ENCODE measurements at regions not wholly inside any gene's neighbourhood (a gene's known extent, or its start where the extent isn't known, plus 50 kb on each side); places are given as distances from the start of the nearest gene placed in this dataset.

DNA sequence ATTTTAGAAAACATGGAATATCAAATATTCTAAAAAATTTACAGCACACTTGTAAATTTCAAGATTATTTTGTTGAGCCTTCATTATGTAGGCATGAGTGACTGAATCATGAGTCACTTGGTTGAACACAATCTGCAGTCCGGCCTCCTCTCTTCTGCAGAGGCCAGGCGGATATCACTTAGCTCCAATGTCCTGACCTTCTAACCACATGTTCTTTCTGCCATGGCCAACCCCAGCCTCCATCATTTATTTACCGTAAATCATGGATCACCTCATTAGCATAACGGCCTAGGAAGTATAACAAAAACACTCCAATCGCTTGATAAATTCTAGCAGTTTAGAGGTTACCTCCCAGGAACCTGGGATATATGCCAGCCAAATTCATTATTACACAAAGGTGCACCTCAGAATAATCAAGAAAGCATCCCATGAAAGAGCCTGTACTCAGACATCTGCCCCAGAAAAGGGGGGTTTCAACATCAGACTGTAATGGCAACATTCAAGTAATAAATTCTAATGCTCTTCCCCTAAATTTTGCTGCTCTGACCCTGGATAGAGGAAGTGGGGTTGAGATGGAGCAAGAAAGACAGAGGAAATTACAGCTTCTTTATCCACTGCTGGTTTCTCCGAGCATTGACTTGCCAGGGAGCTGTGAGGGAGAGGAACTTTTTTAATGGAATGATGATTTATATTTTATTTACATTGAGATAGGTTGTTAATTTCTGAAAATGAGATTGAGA, 2153.6 kb upstream of the AGA start:
- H3K4me1 ChIP-seq = no peaks in the 10 kb centered on the region
- H3K27ac ChIP-seq = no peak overlapping the region
- no peak overlapping the region for H3K4me3 ChIP-seq
- TF ChIP-seq, protein P1, sequence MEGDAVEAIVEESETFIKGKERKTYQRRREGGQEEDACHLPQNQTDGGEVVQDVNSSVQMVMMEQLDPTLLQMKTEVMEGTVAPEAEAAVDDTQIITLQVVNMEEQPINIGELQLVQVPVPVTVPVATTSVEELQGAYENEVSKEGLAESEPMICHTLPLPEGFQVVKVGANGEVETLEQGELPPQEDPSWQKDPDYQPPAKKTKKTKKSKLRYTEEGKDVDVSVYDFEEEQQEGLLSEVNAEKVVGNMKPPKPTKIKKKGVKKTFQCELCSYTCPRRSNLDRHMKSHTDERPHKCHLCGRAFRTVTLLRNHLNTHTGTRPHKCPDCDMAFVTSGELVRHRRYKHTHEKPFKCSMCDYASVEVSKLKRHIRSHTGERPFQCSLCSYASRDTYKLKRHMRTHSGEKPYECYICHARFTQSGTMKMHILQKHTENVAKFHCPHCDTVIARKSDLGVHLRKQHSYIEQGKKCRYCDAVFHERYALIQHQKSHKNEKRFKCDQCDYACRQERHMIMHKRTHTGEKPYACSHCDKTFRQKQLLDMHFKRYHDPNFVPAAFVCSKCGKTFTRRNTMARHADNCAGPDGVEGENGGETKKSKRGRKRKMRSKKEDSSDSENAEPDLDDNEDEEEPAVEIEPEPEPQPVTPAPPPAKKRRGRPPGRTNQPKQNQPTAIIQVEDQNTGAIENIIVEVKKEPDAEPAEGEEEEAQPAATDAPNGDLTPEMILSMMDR (IDR thresholded peaks at IDR 0.05 in 8 of 11, conservative IDR thresholded peaks at IDR 0.05 in 3 of 11) = no peak
- TF ChIP-seq POLR2AphosphoS5 (IDR thresholded peaks at IDR 0.05) (no peak), POLR2A (IDR thresholded peaks at IDR 0.05) (no peak)
- DNase-seq = no peak
- no peaks in the 10 kb centered on the region for H3K27me3 ChIP-seq (replicated peaks in 1 of 7)
- 79 to 84% (median 83%) methylated on average over 6 of the region's 6 CpGs for WGBS, 5 donors
- intact Hi-C loops (cut with DNase I; ENCODE audit: low total_unique reads) = no loop called here
- peaks cover 0 to 4% (median 0%) of the 10 kb centered on the region in 8 donors for H3K9me3 ChIP-seq
- no peaks in the 10 kb centered on the region for H3K36me3 ChIP-seq

DNA sequence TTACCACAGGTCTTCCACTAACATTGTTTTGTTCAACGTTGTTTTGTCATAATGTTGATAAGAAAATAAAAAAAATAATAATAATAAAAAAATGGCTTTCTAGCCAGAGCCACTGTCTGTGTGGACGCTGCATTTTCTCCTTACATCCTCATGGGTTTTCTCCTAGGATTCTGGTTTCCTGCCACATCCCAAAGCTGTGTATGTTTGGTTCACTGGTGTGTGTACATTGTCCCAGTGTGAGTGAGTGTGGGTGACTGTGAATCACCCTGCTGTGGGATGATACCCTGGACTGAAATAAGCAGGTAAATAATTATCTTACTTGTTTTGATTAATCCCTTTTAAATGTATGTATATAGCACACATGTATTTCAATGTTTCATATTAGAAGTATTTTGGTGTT, 2154.4 kb upstream of the AGA start:
- H3K4me1 ChIP-seq = no peaks in the 10 kb centered on the region
- no peaks in the 10 kb centered on the region for H3K9me3 ChIP-seq
- H3K36me3 ChIP-seq = no peaks in the 10 kb centered on the region
- 66 to 77% (median 67%) methylated on average over 2 of the region's 2 CpGs for WGBS, 5 donors
- H3K4me3 ChIP-seq = no peak overlapping the region
- no peak overlapping the region for H3K27ac ChIP-seq
- no peak for DNase-seq
- H3K27me3 ChIP-seq (replicated peaks in 1 of 7) = no peaks in the 10 kb centered on the region
- intact Hi-C loops (cut with DNase I; ENCODE audit: low total_unique reads) = no loop called here
- TF ChIP-seq POLR2A (IDR thresholded peaks at IDR 0.05) (no peak), POLR2AphosphoS5 (IDR thresholded peaks at IDR 0.05) (no peak)
- TF ChIP-seq, protein P1 (IDR thresholded peaks at IDR 0.05 in 8 of 11, conservative IDR thresholded peaks at IDR 0.05 in 3 of 11) = no peak

DNA sequence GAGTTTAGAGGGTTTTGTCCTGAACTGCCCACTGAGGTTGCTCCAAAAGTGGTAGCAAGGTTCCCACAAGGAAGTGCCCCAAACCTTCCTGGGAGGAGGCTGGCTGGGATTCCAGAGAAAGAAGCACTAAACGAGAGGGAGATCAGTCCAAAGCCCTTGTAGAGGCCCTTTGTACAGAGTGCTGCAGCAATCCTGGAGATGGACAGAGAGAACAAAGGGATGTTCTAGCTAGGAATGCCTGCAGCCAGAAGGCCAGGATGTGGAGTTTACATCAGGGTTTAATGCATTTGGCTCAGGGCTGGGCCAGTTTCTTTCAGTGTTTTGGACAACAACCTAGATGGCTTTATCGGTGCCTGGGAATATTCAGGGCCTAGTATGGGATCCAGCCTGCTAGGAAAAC, 2155.1 kb upstream of the AGA start:
- H3K9me3 ChIP-seq = no peaks in the 10 kb centered on the region
- 45 to 62% (median 57%) methylated on average over 2 of the region's 2 CpGs for WGBS, 5 donors
- intact Hi-C loops (cut with DNase I; ENCODE audit: low total_unique reads) = no loop called here
- H3K4me1 ChIP-seq = no peaks in the 10 kb centered on the region
- TF ChIP-seq, protein P1 (IDR thresholded peaks at IDR 0.05 in 8 of 11, conservative IDR thresholded peaks at IDR 0.05 in 3 of 11) = no peak
- TF ChIP-seq POLR2A (IDR thresholded peaks at IDR 0.05) (no peak), POLR2AphosphoS5 (IDR thresholded peaks at IDR 0.05) (no peak)
- DNase-seq = no peak
- H3K4me3 ChIP-seq = no peak overlapping the region
- no peaks in the 10 kb centered on the region for H3K27me3 ChIP-seq (replicated peaks in 1 of 7)
- H3K36me3 ChIP-seq = no peaks in the 10 kb centered on the region
- no peak overlapping the region for H3K27ac ChIP-seq

DNA sequence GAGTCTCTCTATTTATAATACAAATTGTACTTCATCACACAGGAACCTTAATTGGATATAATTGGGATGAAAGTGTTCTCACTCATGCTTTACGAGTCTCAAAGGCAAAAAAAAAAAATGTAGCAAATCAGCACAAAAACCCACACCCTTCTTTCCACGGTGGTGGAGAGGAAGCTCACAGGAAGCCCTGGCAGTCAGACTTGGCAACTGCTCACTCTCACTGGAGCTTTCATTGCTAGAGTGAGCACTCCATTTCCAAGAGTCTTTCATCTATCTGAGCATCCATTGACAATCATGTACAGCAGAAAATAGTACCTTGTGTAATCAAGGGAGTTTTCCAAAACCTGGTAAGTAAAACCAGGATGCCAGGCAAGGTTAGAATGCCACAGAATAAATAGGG, 2159.4 kb upstream of the AGA start:
- Histone ChIP-seq H3K27ac (no peak overlapping the region), H3K4me1 (no peaks in the 10 kb centered on the region), H3K4me3 (no peak overlapping the region), H3K36me3 (no peaks in the 10 kb centered on the region), H3K9me3 (no peaks in the 10 kb centered on the region), H3K27me3 (replicated peaks in 1 of 7) (no peaks in the 10 kb centered on the region)
- TF ChIP-seq, protein P1 (IDR thresholded peaks at IDR 0.05 in 8 of 11, conservative IDR thresholded peaks at IDR 0.05 in 3 of 11) = no peak
- DNase-seq = no peak
- intact Hi-C loops (cut with DNase I; ENCODE audit: low total_unique reads) = no loop called here
- WGBS, 5 donors = 1 to 19% (median 5%) methylated on average over 2 of the region's 2 CpGs
